ENCODE measurements at regions not wholly inside any gene's neighbourhood (a gene's known extent, or its start where the extent isn't known, plus 50 kb on each side); places are given as distances from the start of the nearest gene placed in this dataset.

- 86 to 90% methylated on average over 6 of the region's 6 CpGs for WGBS, 2 experiments (ENCODE audit: insufficient coverage in 2 of 2)
- no peaks in the 10 kb centered on the region for H3K4me1 ChIP-seq (ENCODE audit: control insufficient read depth, insufficient read depth, low read length, poor library complexity, severe bottlenecking)
Measured at GRCh38 chr4:138666366-138666765, 349.2 kb upstream of the NOCT start.

GRCh38 chr4:138665851-138666250 is 349.7 kb upstream of the NOCT start:
- no peaks in the 10 kb centered on the region for H3K9me3 ChIP-seq (ENCODE audit: control insufficient read depth, low read length)
- no peak overlapping the region for H3K27ac ChIP-seq (ENCODE audit: low read depth, low read length, severe bottlenecking)
- H3K4me3 ChIP-seq (ENCODE audit: extremely low read depth, insufficient read depth, low read length, poor library complexity, severe bottlenecking), result no peak overlapping the region
- WGBS, 2 experiments (ENCODE audit: insufficient coverage in 2 of 2), result 91 to 93% methylated on average over 3 to 4 of the region's 4 CpGs
- H3K4me1 ChIP-seq (ENCODE audit: control insufficient read depth, insufficient read depth, low read length, poor library complexity, severe bottlenecking), result no peaks in the 10 kb centered on the region
- no peaks in the 10 kb centered on the region for H3K36me3 ChIP-seq (ENCODE audit: control insufficient read depth, insufficient read depth, low read length)

More at GRCh38 chr4:138666366-138666765, 349.2 kb upstream of the NOCT start:
- H3K4me3 ChIP-seq (ENCODE audit: extremely low read depth, insufficient read depth, low read length, poor library complexity, severe bottlenecking), result no peak overlapping the region
- no peaks in the 10 kb centered on the region for H3K36me3 ChIP-seq (ENCODE audit: control insufficient read depth, insufficient read depth, low read length)
- no peak overlapping the region for H3K27ac ChIP-seq (ENCODE audit: low read depth, low read length, severe bottlenecking)
- H3K9me3 ChIP-seq (ENCODE audit: control insufficient read depth, low read length), result no peaks in the 10 kb centered on the region

GRCh38 chr4:138663883-138664282 is 351.7 kb upstream of the NOCT start:
- Histone ChIP-seq H3K27ac (ENCODE audit: low read depth, low read length, severe bottlenecking) (no peak overlapping the region), H3K9me3 (ENCODE audit: control insufficient read depth, low read length) (no peaks in the 10 kb centered on the region), H3K36me3 (ENCODE audit: control insufficient read depth, insufficient read depth, low read length) (no peaks in the 10 kb centered on the region), H3K4me1 (ENCODE audit: control insufficient read depth, insufficient read depth, low read length, poor library complexity, severe bottlenecking) (peaks cover 10% of the 10 kb centered on the region), H3K4me3 (ENCODE audit: extremely low read depth, insufficient read depth, low read length, poor library complexity, severe bottlenecking) (no peak overlapping the region)
- WGBS, 2 experiments (ENCODE audit: insufficient coverage in 2 of 2), result 69% methylated on average over 4 of the region's 4 CpGs; no CpG with 5 or more reads in 1 of the 2 experiments

- H3K9me3 ChIP-seq (ENCODE audit: control insufficient read depth, low read length), result no peaks in the 10 kb centered on the region
- 39 to 45% methylated on average over 5 to 6 of the region's 6 CpGs for WGBS, 2 experiments (ENCODE audit: insufficient coverage in 2 of 2)
- H3K4me3 ChIP-seq (ENCODE audit: extremely low read depth, insufficient read depth, low read length, poor library complexity, severe bottlenecking), result no peak overlapping the region
- H3K4me1 ChIP-seq (ENCODE audit: control insufficient read depth, insufficient read depth, low read length, poor library complexity, severe bottlenecking), result peaks cover 10% of the 10 kb centered on the region
- no peaks in the 10 kb centered on the region for H3K36me3 ChIP-seq (ENCODE audit: control insufficient read depth, insufficient read depth, low read length)
- H3K27ac ChIP-seq (ENCODE audit: low read depth, low read length, severe bottlenecking), result no peak overlapping the region
Measured at GRCh38 chr4:138659812-138660316, 355.7 kb upstream of the NOCT start.

GRCh38 chr4:138659037-138659811 is 356.4 kb upstream of the NOCT start:
- Histone ChIP-seq H3K9me3 (ENCODE audit: control insufficient read depth, low read length) (no peaks in the 10 kb centered on the region), H3K4me1 (ENCODE audit: control insufficient read depth, insufficient read depth, low read length, poor library complexity, severe bottlenecking) (peaks cover 10% of the 10 kb centered on the region), H3K36me3 (ENCODE audit: control insufficient read depth, insufficient read depth, low read length) (no peaks in the 10 kb centered on the region), H3K27ac (ENCODE audit: low read depth, low read length, severe bottlenecking) (no peak overlapping the region), H3K4me3 (ENCODE audit: extremely low read depth, insufficient read depth, low read length, poor library complexity, severe bottlenecking) (no peak overlapping the region)
- WGBS, 2 experiments (ENCODE audit: insufficient coverage in 2 of 2), result 5 to 13% methylated on average over 4 to 6 of the region's 11 CpGs

GRCh38 chr4:138658518-138658917 is 357.1 kb upstream of the NOCT start:
- no peak overlapping the region for H3K27ac ChIP-seq (ENCODE audit: low read depth, low read length, severe bottlenecking)
- H3K9me3 ChIP-seq (ENCODE audit: control insufficient read depth, low read length), result no peaks in the 10 kb centered on the region
- H3K4me1 ChIP-seq (ENCODE audit: control insufficient read depth, insufficient read depth, low read length, poor library complexity, severe bottlenecking), result peaks cover 10% of the 10 kb centered on the region
- H3K36me3 ChIP-seq (ENCODE audit: control insufficient read depth, insufficient read depth, low read length), result no peaks in the 10 kb centered on the region
- H3K4me3 ChIP-seq (ENCODE audit: extremely low read depth, insufficient read depth, low read length, poor library complexity, severe bottlenecking), result no peak overlapping the region
- 11 to 20% methylated on average over 1 to 2 of the region's 2 CpGs for WGBS, 2 experiments (ENCODE audit: insufficient coverage in 2 of 2)

GRCh38 chr4:138656990-138657389 is 358.6 kb upstream of the NOCT start:
- H3K27ac ChIP-seq (ENCODE audit: low read depth, low read length, severe bottlenecking), result no peak overlapping the region
- H3K4me3 ChIP-seq (ENCODE audit: extremely low read depth, insufficient read depth, low read length, poor library complexity, severe bottlenecking), result no peak overlapping the region
- no peaks in the 10 kb centered on the region for H3K9me3 ChIP-seq (ENCODE audit: control insufficient read depth, low read length)
- no peaks in the 10 kb centered on the region for H3K36me3 ChIP-seq (ENCODE audit: control insufficient read depth, insufficient read depth, low read length)
- 86 to 89% methylated on average over 1 to 2 of the region's 3 CpGs for WGBS, 2 experiments (ENCODE audit: insufficient coverage in 2 of 2)
- H3K4me1 ChIP-seq (ENCODE audit: control insufficient read depth, insufficient read depth, low read length, poor library complexity, severe bottlenecking), result peaks cover 10% of the 10 kb centered on the region

GRCh38 chr4:138655985-138656384 is 359.6 kb upstream of the NOCT start:
- H3K36me3 ChIP-seq (ENCODE audit: control insufficient read depth, insufficient read depth, low read length), result no peaks in the 10 kb centered on the region
- no peak overlapping the region for H3K4me3 ChIP-seq (ENCODE audit: extremely low read depth, insufficient read depth, low read length, poor library complexity, severe bottlenecking)
- peaks cover 10% of the 10 kb centered on the region for H3K4me1 ChIP-seq (ENCODE audit: control insufficient read depth, insufficient read depth, low read length, poor library complexity, severe bottlenecking)
- H3K27ac ChIP-seq (ENCODE audit: low read depth, low read length, severe bottlenecking), result no peak overlapping the region
- 85% methylated on average over 2 of the region's 3 CpGs; no CpG with 5 or more reads in 1 of the 2 experiments for WGBS, 2 experiments (ENCODE audit: insufficient coverage in 2 of 2)
- no peaks in the 10 kb centered on the region for H3K9me3 ChIP-seq (ENCODE audit: control insufficient read depth, low read length)

GRCh38 chr4:138655286-138655685 is 360.3 kb upstream of the NOCT start:
- H3K4me3 ChIP-seq (ENCODE audit: extremely low read depth, insufficient read depth, low read length, poor library complexity, severe bottlenecking), result no peak overlapping the region
- 80% methylated on average over 1 of the region's 1 CpG; no CpG with 5 or more reads in 1 of the 2 experiments for WGBS, 2 experiments (ENCODE audit: insufficient coverage in 2 of 2)
- peaks cover 7% of the 10 kb centered on the region for H3K4me1 ChIP-seq (ENCODE audit: control insufficient read depth, insufficient read depth, low read length, poor library complexity, severe bottlenecking)
- H3K36me3 ChIP-seq (ENCODE audit: control insufficient read depth, insufficient read depth, low read length), result no peaks in the 10 kb centered on the region
- no peak overlapping the region for H3K27ac ChIP-seq (ENCODE audit: low read depth, low read length, severe bottlenecking)
- no peaks in the 10 kb centered on the region for H3K9me3 ChIP-seq (ENCODE audit: control insufficient read depth, low read length)

GRCh38 chr4:138650929-138651448 is 364.6 kb upstream of the NOCT start:
- Histone ChIP-seq H3K4me3 (ENCODE audit: extremely low read depth, insufficient read depth, low read length, poor library complexity, severe bottlenecking) (no peak overlapping the region), H3K9me3 (ENCODE audit: control insufficient read depth, low read length) (no peaks in the 10 kb centered on the region), H3K36me3 (ENCODE audit: control insufficient read depth, insufficient read depth, low read length) (no peaks in the 10 kb centered on the region), H3K4me1 (ENCODE audit: control insufficient read depth, insufficient read depth, low read length, poor library complexity, severe bottlenecking) (no peaks in the 10 kb centered on the region), H3K27ac (ENCODE audit: low read depth, low read length, severe bottlenecking) (no peak overlapping the region)
- WGBS, 2 experiments (ENCODE audit: insufficient coverage in 2 of 2), result 100% methylated on average over 1 of the region's 2 CpGs; no CpG with 5 or more reads in 1 of the 2 experiments

- WGBS, 2 experiments (ENCODE audit: insufficient coverage in 2 of 2), result no CpG with 5 or more reads among the region's 3 CpGs
- H3K27ac ChIP-seq (ENCODE audit: low read depth, low read length, severe bottlenecking), result no peak overlapping the region
- H3K9me3 ChIP-seq (ENCODE audit: control insufficient read depth, low read length), result no peaks in the 10 kb centered on the region
- peaks cover 4% of the 10 kb centered on the region for H3K4me1 ChIP-seq (ENCODE audit: control insufficient read depth, insufficient read depth, low read length, poor library complexity, severe bottlenecking)
- H3K4me3 ChIP-seq (ENCODE audit: extremely low read depth, insufficient read depth, low read length, poor library complexity, severe bottlenecking), result no peak overlapping the region
- no peaks in the 10 kb centered on the region for H3K36me3 ChIP-seq (ENCODE audit: control insufficient read depth, insufficient read depth, low read length)
Measured at GRCh38 chr4:138650495-138650894, 365.1 kb upstream of the NOCT start.
